Ramos (cell line): ENCODE measurements at regions not wholly inside any gene's neighbourhood (a gene's known extent, or its start where the extent isn't known, plus 50 kb on each side); places are given as distances from the start of the nearest gene placed in this dataset.

Source experiments
- in situ Hi-C: fragments of 300-500 bp; cut with MboI; formaldehyde crosslinking; loops from one replicate; pipeline ENCODE4 v1.14.3; 2022; ENCODE audit warnings: low sequenced_read_pairs; ENCODE audit not compliant: unreplicated experiment

DNA sequence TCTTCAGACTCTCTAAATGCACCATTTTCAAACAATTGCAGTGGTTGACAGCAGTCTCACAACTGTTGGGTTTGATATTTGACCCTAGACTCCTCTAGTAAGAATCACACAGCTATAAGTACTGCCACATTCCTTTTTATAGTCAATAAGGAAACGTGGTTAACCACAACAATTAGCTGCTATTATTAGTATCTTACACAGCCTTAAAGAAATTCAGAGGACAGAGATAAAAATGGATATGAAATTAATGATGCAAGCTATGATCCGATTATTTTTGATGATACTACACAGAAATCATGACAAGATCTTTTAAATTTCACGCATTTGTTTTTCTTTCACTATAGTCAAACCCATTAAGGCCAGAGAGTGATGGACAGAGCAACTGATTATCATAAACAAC lies 288.6 kb upstream of the C9orf72 start:
- in situ Hi-C loops = no loop called here

DNA sequence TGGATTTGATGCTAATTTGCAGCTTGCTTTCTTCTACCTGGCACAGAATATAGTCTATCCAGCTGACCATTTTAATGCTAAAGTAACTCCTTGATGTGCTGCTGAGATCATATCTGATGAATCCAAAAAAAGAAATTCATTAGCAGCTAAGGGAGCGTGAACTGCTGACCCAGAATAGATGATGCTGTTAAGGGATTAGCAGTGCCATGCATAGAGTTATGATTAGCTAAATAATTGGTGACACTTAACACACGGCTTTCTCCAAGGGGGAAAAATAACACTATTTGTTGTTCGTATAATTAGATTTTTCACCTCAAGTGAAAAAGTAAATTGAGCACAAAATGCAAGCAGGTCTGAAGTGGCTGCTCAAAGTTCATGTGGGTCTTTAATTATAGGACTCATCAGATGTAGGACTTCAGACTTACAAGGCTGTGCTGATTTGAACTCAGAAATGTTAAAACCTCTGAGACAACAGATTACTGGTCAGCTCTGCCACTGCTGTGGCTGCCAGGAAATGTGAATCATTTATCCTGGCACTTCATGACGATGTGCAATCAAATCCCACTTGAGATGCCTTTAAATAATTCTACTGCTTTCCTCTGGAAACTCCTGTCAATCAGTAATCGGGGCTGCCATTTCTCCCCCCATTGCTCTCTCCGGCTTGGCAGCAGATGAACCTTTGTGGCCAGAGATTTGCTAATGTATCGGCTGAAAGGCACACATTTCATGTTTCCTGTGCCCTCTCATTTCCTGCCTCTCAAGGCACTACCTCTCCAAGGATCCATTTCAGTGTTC lies 291.6 kb upstream of the C9orf72 start:
- in situ Hi-C loops = no loop called here

DNA sequence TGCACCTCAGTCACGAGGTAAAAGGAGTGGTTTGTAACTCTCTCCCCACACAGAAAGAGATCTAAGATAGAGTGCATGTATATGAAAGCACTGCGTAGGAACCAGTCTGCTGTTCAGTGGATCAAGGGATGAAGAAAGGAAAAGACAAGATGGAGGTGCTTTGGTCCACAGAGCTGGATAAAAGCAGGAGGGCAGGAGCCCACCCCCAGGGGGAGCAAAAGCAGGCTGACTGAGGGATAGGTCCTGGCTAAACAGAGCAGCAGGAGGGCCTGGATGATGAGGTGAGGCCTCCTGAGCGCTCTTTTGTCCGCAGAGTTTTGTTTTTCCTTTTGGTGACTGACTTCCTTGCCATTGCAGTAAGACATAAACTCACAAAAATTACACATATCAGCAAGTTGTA lies 293.5 kb upstream of the C9orf72 start:
- in situ Hi-C loops = no loop called here

DNA sequence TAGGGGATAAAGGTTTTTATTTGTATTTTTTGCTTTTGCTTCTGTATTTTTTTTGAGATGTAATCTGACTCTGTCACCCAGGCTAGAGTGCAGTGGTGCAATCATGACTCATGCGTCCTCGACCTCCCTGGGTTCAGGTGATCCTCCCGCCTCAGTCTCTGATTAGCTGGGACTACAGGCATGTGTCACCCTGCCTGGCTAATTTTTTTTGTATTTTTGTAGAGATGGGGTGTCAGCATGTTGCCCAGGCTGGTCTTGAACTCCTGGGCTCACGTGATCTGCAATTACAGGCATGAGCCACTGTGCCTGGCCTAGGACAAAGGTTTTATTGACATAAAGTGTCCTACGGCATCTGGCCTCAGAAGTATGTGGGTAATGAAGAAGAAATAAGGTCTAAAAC lies 297.1 kb upstream of the C9orf72 start:
- in situ Hi-C loops = no loop called here

DNA sequence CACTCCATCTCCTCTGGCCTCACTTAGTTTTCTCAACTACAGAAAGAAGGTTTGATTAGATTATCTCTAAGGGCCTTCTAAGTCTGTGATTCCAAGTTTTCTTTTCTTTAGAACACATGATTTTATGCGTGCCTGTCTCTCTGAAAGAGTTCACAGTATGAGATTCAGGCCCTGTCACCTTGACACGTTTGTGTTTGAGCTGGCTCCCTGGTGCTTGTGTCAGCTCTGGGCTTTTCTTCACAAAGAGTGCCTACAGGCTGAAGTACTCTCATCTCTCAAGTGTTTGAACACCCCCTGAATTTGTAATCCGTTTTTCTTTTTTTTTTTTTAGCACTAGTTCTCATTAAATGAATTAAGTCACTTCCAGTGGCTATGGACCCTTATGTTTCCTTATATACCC lies 306.9 kb upstream of the C9orf72 start:
- in situ Hi-C loops = no loop called here

DNA sequence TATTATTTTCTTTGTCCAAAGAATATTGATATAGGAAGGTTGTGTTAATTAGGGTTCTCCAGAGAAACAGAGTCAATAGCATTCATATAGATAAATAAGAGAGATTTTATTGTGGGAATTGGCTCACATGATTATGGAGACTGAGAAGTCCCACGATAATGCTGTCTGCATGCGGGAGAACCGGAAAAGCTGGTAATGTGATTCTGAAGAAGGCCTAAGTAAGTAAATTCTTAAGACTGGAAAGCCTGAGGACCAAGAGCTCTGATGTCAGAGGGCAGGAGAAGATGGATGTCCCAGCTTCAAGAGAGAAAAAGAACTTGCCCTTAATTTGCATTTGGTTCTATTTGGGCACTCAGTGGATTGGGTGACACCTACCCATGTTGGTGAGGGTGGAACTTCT lies 307.4 kb upstream of the C9orf72 start:
- in situ Hi-C loops = no loop called here

DNA sequence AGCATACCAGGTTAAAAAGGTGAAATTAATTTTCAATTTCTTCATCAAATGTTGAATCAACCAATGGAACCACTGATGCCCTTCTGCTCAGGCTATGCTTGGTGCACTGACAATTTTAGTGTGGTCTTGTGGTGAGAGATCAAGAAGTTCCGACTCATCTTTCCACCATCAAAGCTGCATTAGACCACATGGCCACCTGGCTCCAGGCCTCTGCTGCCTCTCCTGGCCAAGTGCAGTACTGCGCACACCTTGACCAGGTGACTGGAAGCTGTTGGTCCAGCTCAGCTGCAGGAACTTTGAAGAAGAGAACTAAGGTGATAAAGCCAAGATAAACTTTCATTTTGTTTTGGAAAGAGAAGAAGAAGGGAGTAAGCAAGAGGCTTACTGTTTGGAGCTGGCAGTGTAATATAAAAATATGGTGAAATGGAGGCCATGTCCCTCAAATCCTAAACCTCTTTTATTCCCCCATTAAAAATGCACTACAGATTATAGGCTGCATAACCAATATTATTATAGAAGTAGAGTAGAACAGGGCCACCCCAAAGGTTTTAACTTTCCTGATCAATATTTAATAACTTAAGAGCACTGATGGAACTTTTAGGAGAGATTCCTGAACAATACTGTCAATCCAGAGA lies 315.5 kb upstream of the C9orf72 start:
- in situ Hi-C loops = no loop called here

DNA sequence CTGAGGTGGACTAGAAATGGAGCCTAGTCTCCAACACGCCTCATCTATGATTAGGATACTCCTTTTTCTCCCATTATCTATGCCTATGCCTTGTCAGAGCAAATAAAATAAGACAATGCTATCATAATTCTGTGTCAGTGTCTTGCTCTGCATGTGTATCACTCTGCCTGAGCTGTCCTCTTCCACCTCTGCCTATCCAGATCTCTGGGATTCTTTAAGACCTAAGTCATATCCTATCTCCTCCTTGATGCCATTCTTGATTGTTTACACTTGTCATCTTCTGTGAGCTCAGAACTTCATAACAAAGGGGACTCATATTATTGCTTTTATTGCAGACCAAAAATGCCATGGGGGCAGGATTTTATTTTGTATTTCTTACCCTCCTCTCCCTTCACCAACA lies 351.2 kb upstream of the C9orf72 start:
- in situ Hi-C loops = no loop called here

DNA sequence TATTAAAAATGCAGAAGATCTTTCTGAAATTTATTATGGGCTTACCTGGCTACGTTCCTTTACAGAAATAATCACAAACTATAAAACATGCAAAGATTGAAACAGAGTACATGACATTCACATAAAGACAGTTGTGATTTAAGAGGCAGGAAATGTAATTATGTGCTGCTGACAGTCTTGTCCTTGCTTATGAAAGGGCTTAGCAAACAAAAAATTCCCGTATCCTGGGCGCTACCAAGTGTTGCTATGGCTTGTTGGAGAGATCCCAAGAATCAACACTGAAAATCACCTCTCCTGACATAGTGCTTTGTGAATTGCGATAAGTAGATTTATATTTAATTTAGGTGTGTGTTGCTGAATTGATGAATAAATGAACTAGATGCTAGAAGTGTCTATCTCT lies 352.5 kb upstream of the C9orf72 start:
- in situ Hi-C loops = no loop called here

DNA sequence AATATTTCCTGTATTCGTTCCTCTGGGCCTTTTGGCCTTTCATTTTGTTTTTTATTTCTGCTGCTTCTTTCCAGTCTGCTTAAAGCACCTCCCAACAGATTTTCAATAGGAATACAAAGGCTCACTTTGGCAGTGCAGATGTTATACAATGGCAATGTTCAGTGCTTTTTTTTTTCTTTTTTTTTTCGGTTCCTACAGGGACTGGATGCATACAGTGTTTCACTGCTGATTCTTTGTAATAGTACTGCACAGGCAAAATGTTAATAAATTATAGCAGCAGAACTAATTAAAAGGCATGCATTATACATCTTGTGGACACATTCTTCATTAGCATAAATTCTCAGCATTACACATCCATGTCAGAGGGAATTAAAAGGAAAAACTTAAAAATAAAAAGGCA lies 356.6 kb upstream of the C9orf72 start:
- in situ Hi-C loops = no loop called here

DNA sequence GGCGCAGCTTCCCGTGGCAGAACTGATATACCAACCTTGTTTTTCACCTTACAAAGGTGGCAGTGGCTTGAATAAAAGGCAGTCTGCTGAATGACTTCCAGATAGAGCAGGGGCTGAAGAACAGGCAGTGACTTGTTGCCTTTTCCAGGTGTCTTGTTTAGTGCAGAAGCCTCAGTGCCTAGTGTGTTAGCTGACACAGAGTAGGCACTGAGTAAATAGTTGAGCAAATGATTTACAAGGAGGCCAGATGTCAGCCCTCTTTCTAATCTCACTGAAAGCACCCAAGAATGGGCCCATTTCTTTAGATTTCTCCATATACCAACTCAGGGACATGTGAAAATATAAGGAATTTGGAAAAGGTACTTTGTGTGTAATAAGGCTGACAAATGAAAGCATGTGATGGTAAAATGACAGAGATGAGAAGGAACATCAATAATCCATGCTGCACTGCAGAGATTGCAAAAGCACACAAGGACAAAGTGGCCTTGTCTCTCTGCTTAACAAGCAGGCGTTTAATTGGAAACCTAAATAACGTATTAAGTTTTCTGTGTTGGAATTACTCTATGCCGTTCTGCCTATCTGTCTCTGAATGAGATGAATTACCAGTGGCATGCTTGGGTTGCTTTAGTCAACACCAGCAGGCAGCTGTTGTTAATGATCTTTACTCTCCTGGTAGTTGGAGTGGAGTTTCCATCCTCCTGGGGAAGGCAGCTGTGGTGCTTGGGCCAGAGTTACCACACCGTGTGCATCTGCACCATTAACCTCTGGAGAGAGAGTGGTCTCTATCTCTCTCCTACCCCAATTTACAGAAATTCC lies 360.1 kb upstream of the C9orf72 start:
- in situ Hi-C loops = no loop called here

DNA sequence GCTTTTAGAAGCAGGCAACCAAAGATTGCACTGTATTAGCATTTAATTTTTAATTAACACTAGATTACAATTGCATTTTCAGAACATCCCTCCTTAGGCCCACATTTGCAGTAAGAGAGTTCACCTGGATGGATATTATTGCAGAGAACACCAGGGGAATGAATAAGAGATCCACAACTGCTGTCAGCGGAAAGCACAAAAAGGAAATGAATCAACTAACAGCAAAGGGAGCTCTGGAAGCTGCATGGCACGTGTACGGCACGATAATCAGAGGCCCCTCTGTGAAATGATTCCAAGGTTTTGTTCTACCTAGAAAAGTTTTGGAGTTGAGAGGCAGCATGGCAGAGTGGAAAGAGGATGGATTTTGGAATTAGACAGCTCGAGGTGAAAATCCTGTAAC lies 361.2 kb upstream of the C9orf72 start:
- in situ Hi-C loops = no loop called here

DNA sequence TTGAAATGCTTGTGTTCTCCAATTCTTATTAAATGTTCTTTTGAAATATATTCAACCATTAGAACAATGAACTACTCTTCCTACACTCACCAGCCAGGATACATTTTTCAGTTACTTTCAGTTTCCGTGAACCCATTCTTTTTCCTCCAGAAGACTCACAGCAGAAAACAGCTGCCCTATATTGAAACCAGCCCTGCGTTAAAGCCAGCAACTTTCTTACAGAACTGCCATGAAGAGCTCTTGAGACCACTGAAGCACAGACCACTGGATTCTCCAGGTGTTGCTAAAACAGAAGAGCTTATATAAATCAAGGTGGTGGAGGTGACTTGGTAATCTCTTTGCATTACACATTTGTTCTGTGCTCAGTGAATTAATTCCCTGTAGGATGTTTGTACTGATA lies 365.9 kb upstream of the C9orf72 start:
- in situ Hi-C loops = no loop called here

DNA sequence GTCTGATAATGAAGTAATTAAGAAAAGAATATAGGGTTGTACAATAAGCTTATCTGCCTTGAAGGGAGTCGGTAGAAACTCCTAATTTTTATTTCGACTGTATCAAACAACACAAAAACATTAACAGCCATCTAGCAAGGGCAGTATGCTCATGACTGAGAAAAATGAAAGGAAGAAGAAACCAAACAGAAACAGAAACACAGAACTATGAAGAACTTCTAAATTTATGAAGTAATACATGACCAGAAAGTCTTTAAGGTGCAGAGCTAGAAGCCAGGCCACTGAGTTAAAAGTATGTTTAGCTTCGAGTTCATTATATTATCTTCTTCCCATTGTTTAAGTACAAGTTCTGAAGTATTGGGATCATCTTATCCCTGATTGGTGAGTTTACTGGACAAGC lies 367.3 kb upstream of the C9orf72 start:
- in situ Hi-C loops = no loop called here

DNA sequence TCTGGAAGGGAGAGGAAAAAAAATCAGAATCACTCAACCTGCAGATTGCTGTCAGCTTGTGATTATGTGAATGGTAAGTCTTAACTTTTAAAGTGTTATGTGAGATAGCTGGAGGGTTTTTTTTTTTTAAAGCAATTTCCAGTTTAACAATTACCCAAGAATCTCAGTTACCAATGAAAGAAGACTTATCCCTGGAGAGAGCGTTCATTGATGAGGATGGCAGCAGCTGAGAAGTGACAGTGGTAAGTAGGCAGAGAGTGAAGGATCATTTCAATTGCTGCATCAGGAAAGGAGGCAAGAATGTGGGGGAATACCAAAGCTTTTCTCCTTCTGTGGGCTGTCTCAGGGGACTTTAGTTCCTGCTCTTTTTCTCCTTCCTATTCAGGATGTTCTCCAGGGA lies 370.2 kb upstream of the C9orf72 start:
- in situ Hi-C loops = no loop called here

DNA sequence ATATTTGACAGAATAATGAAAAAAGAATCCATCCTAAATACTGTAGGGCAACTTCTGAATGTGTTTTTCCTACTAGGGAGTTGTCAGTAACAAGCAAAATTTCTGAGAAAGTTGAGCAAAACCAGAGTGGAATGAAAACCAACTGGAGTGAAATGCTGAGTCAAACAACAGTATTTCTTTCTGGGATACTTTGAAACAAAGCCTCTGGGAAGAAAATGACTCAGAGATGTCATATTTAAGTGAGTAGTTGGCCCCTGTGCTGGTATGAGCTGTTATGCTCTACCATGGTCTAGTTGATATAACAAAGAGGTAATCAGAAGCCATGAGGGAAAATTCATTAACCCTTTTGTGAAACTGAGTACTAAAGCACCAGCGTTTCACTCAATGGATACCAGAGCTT lies 372.1 kb upstream of the C9orf72 start:
- in situ Hi-C loops = no loop called here

DNA sequence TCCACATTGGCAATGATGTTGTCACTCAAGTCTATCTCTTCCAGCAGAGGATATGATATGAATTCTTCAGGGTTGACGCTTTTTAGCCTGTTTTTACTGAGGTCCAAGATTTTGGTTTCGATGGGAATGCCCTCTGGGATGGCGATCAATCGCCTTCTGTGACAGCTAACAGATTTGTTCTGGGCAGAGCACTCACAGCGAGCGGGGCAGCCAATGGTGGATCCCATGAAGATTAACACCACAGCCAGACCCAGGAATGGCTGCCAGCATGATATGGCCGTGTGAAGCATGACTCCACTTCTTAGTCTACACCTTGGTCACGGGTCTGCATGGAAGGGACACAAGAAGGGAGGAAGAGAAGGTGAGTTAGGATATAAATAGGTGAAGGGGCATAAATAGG lies 377.1 kb upstream of the C9orf72 start:
- in situ Hi-C loops = no loop called here

DNA sequence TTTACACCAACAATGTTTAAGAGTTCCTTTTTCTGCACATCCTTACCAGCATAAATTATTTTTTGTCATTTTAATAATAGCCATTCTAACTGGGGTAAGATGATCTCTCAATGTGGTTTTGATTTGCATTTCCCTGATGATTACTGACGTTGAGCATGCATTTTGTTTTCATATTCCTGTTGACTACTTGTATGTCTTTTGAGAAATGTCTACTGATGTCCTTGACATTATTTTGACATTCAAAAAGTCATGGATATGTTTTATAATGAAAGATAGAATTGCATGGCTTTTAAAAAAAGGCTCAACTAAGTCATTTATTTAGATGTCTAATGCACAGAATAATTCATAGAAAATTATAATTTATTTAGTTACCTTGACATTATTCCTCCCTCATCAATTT lies 381.6 kb upstream of the C9orf72 start:
- in situ Hi-C loops = no loop called here

DNA sequence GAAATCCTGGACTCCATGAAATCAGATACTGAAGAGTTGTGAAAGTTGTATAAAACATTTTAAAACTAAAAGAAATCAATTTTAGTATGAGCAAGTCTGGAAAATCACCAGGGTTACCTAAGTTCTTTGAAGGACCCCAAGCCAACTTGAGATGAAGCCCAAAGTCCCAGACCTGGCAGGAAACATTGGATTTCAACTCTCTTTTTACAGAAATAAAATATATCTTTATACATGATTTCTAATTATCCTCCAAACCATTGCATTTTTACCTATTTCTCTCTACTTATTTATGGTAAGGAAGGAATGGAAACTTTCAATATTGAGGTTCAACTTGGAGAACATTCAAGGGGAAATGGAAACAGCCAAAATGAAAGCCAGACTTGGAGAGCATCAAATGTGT lies 390.6 kb upstream of the C9orf72 start:
- in situ Hi-C loops = no loop called here

DNA sequence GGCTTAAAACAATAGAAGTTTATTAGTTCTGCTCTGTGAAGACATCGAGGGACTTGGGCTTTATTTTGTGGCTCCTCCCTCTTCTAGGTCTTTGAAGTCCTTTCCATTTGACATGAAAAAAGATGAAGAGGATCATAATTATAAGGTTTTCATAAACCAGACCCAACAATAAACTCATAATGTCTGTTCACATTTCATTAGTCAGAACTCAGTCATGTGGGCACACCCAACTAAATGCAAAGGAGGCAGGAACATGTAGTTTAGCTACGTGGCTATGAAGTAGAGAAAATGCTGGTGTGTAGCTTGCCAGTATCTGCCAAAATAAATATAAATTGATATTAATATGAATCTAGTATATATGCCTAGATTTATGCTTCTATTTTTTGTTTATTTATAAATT lies 393.9 kb upstream of the C9orf72 start:
- in situ Hi-C loops = no loop called here

DNA sequence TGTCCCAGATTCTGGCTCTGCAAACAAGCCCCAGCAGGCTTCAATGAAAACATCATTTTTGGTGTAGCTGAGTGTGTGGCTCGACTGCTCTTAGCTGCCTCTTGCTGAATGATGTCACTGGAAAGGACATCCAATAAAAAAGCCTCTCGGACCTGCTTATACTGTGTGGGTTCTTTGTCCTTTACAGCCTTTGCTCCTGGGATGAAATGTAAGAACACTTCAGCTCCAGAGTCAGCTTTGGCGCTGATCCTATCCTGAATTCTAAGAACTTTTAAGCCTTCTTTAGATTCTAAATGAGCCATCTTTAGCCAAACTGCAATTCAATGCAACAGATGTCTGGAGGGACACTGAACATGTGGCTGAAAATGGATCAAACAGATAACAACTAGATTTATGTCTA lies 404.6 kb upstream of the C9orf72 start:
- in situ Hi-C loops = no loop called here
